OCI-LY3 (cell line): ENCODE measurements at regions not wholly inside any gene's neighbourhood (a gene's known extent, or its start where the extent isn't known, plus 50 kb on each side); places are given as distances from the start of the nearest gene placed in this dataset.

Experiments
- H2AFZ ChIP-seq: fragments of 200-600, 300-600 bp; shearing (Covaris generic); 2 replicates; pipeline ENCODE4 v1.6.0; 2014; ENCODE audit warnings: antibody characterized with exemption, low read depth, low read length
- H3K27ac ChIP-seq: fragments of 200-600, 300-600 bp; sonication (generic); 2 replicates; pipeline ENCODE4 v1.5.1; 2014; ENCODE audit warnings: mild to moderate bottlenecking, low read length, moderate library complexity, mixed read lengths
- H3K27me3 ChIP-seq: fragments of 200-600, 300-600 bp; sonication (generic); 2 replicates; pipeline ENCODE4 v1.6.1; 2014; ENCODE audit warnings: low read depth, low read length, mixed read lengths
- H3K36me3 ChIP-seq: fragments of 200-600, 300-600 bp; sonication (generic); replicated peaks from 2 replicates; pipeline ENCODE3; 2014; ENCODE audit warnings: low read depth, low read length, mixed read lengths
- H3K4me1 ChIP-seq: fragments of 300-600, 200-600 bp; sonication (generic); 2 replicates; pipeline ENCODE4 v1.6.1; 2014; ENCODE audit warnings: low read length, mixed read lengths
- H3K4me2 ChIP-seq: fragments of 200-600, 300-600 bp; sonication (generic); 2 replicates; pipeline ENCODE4 v1.6.1; 2014; ENCODE audit warnings: low read length, mixed read lengths
- H3K4me3 ChIP-seq: fragments of 300-600, 200-600 bp; sonication (generic); 2 replicates; pipeline ENCODE4 v1.5.1; 2014; ENCODE audit warnings: antibody characterized with exemption, mild to moderate bottlenecking, low read length, moderate library complexity
- H3K79me2 ChIP-seq: fragments of 300-600, 200-600 bp; shearing (Covaris generic); 2 replicates; pipeline ENCODE4 v1.6.1; 2014; ENCODE audit warnings: mild to moderate bottlenecking, low read length, mixed read lengths
- H3K9ac ChIP-seq: fragments of 300-600, 200-600 bp; shearing (Covaris generic); 2 replicates; pipeline ENCODE4 v1.6.0; 2014; ENCODE audit warnings: mild to moderate bottlenecking, low read length, moderate library complexity
- H3K9me3 ChIP-seq: fragments of 200-600, 300-600 bp; shearing (Covaris generic); 2 replicates; pipeline ENCODE4 v1.6.1; 2014; ENCODE audit warnings: low read length, mixed read lengths; ENCODE audit not compliant: insufficient read depth
- H4K20me1 ChIP-seq: fragments of 200-600, 300-600 bp; sonication (generic); 2 replicates; pipeline ENCODE4 v1.6.1; 2016; ENCODE audit warnings: low read length, mixed read lengths; ENCODE audit not compliant: insufficient read depth
- EZH2phosphoT487 ChIP-seq: fragments of 200-600 bp; shearing (Covaris generic); IDR thresholded peaks from 2 replicates; pipeline ENCODE4 v1.6.1; 2018; ENCODE audit warnings: antibody characterized with exemption, mixed run types, low read depth
- TF ChIP-seq, protein P1 (sequence below): fragments of 200-600, 300-600 bp; sonication (generic); IDR thresholded peaks from 2 replicates; pipeline ENCODE4 v1.5.1; 2014; ENCODE audit warnings: antibody characterized with exemption, low read length, low read depth

DNA sequence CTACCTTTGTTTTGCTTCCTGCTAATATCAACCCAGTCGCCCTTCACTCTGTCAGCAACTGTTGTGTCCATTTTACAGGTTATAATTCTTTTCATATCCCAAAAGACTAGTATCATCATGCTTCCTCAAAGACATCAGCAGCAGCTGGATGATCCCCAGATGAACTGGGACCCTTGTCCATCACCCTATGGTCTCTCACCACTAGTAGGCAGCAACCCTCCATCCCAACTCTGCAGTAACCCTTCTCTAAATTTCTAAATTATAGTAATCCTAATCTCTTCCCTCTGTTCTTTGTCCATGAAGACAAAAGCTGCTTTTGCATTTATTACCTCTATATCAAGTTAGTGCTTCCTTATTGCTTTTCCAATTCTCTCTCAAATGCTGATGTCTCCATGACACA, 1025.8 kb downstream of the FAM181B start:
- no peak overlapping the region for H3K27ac ChIP-seq

DNA sequence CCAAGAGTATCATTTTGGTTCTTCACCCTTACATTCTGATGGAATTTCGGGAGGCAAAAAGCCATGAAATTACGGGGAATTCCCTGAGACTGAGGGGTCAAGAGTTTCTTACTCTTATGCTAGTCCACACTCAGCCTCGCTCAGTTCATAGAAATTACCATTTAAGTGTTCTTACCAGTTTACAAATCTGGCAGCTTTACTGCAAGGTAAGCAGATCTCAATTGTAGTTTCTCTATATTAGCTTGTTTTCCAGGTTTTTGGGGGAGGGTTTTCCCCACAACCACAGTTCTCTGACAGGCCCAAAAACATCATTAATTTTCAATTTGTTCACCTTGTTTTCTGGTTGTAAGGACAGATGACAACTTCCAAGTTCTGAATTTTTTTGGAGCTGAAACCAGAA, 1028.4 kb downstream of the FAM181B start:
- H2AFZ ChIP-seq: no peak overlapping the region
- H3K4me3 ChIP-seq: no peak overlapping the region
- no peaks in the 10 kb centered on the region for H3K27me3 ChIP-seq
- no peak overlapping the region for H3K9ac ChIP-seq
- no peaks in the 10 kb centered on the region for H4K20me1 ChIP-seq
- no peaks in the 10 kb centered on the region for H3K4me1 ChIP-seq
- no peak overlapping the region for H3K27ac ChIP-seq
- no peaks in the 10 kb centered on the region for H3K79me2 ChIP-seq
- no peaks in the 10 kb centered on the region for H3K36me3 ChIP-seq
- peaks cover 6% of the 10 kb centered on the region for H3K9me3 ChIP-seq
- no peak overlapping the region for H3K4me2 ChIP-seq
- TF ChIP-seq EZH2phosphoT487: no peak
- TF ChIP-seq, protein P1, sequence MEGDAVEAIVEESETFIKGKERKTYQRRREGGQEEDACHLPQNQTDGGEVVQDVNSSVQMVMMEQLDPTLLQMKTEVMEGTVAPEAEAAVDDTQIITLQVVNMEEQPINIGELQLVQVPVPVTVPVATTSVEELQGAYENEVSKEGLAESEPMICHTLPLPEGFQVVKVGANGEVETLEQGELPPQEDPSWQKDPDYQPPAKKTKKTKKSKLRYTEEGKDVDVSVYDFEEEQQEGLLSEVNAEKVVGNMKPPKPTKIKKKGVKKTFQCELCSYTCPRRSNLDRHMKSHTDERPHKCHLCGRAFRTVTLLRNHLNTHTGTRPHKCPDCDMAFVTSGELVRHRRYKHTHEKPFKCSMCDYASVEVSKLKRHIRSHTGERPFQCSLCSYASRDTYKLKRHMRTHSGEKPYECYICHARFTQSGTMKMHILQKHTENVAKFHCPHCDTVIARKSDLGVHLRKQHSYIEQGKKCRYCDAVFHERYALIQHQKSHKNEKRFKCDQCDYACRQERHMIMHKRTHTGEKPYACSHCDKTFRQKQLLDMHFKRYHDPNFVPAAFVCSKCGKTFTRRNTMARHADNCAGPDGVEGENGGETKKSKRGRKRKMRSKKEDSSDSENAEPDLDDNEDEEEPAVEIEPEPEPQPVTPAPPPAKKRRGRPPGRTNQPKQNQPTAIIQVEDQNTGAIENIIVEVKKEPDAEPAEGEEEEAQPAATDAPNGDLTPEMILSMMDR: no peak

More for the DNA sequence above, 1025.8 kb downstream of the FAM181B start:
- TF ChIP-seq EZH2phosphoT487: no peak
- TF ChIP-seq, protein P1: peak; percentile 40
- Histone ChIP-seq H3K4me2 (no peak overlapping the region), H3K4me3 (no peak overlapping the region), H3K9me3 (peaks cover 3% of the 10 kb centered on the region), H3K27me3 (no peaks in the 10 kb centered on the region), H3K79me2 (no peaks in the 10 kb centered on the region), H2AFZ (no peak overlapping the region), H4K20me1 (no peaks in the 10 kb centered on the region), H3K36me3 (no peaks in the 10 kb centered on the region), H3K4me1 (no peaks in the 10 kb centered on the region), H3K9ac (no peak overlapping the region)

DNA sequence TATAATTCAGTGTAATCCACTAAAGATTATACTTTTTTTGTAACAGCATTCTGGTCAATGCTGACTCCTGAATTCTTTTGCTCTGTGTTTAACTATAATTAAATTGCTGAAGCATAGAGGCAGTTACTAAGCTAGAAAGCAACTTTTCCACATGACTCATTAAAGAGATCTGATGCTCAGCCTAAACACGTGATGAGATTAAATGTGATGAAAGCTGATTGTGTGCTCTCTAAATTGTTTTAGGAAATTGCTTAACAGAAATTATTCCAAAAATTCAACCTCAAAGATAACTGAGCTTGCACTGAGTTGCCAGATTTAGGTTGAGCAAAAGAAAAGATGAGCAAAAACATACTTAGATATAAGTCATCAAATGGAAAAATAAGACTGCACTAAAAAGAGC, 1033.6 kb downstream of the FAM181B start:
- Histone ChIP-seq H4K20me1 (no peaks in the 10 kb centered on the region), H3K36me3 (no peaks in the 10 kb centered on the region), H3K4me1 (no peaks in the 10 kb centered on the region), H3K4me2 (no peak overlapping the region), H3K9me3 (peaks cover 16% of the 10 kb centered on the region), H3K27ac (no peak overlapping the region), H3K9ac (no peak overlapping the region), H3K27me3 (no peaks in the 10 kb centered on the region), H2AFZ (no peak overlapping the region), H3K79me2 (no peaks in the 10 kb centered on the region), H3K4me3 (no peak overlapping the region)
- TF ChIP-seq EZH2phosphoT487: no peak
- TF ChIP-seq, protein P1: no peak

DNA sequence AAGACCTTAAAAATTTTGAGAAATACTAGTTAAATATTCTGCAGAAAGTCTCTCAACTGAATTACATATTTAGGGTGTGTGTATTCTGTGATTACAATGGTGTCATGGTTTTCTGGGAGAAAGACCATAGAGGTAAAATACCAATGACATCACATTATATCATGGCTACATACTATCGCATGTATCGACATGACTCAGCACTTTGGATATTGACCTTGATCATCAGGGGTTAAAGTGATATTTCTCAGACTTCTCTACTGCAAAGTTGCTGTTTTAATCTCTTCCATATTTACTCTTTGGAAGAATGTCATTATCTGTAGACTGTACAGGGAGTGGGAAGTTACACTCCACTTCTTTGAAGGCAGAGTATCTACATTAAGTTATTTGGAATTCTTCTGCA, 1046.6 kb downstream of the FAM181B start:
- H3K9me3 ChIP-seq: no peaks in the 10 kb centered on the region
- H4K20me1 ChIP-seq: no peaks in the 10 kb centered on the region
- H3K79me2 ChIP-seq: no peaks in the 10 kb centered on the region
- H3K27ac ChIP-seq: no peak overlapping the region
- no peaks in the 10 kb centered on the region for H3K36me3 ChIP-seq
- no peak overlapping the region for H3K4me2 ChIP-seq
- H3K4me1 ChIP-seq: no peaks in the 10 kb centered on the region
- TF ChIP-seq, protein P1: no peak
- no peak for TF ChIP-seq EZH2phosphoT487
- H3K27me3 ChIP-seq: no peaks in the 10 kb centered on the region
- H3K4me3 ChIP-seq: no peak overlapping the region
- H3K9ac ChIP-seq: no peak overlapping the region
- no peak overlapping the region for H2AFZ ChIP-seq
